IMR-90 (cell line): ENCODE measurements at regions not wholly inside any gene's neighbourhood (a gene's known extent, or its start where the extent isn't known, plus 50 kb on each side); places are given as distances from the start of the nearest gene placed in this dataset.

Experiments used
- ATAC-seq: fragments of 200-7000 bp; cut with Tn5 transposase; 2 replicates; pipeline ENCODE4 v1.9.1; 2020; ENCODE audit warnings: low read depth, mild to moderate bottlenecking, moderate library complexity
- BruUV-seq: library from RNA; stranded (reverse); fragments of 400-500 nt; replicated peaks from 2 replicates; lab custom pipeline; 2021; lab: Mats Ljungman, UMichigan
- CTCF ChIA-PET: fragments of 300-600 bp; formaldehyde crosslinking; extraction: SDS; loops from one replicate; lab custom pipeline; 2021; ENCODE audit warnings: antibody characterized with exemption; lab: Yijun Ruan, JAX
- POLR2A ChIA-PET: fragments of 300-600 bp; sonication (Branson Sonifier 250); formaldehyde crosslinking; loops from one replicate; lab custom pipeline; 2022; ENCODE audit warnings: antibody characterized with exemption; ENCODE audit not compliant: unreplicated experiment; lab: Charles Lee
- DNase-seq: peaks from one replicate; pipeline ENCODE4 v3.0.0; 2013
- H2AFZ ChIP-seq: replicated peaks from 2 replicates; pipeline ENCODE3; 2013; ENCODE audit warnings: low read length, mild to moderate bottlenecking; ENCODE audit not compliant: poor library complexity
- H2AK5ac ChIP-seq: 2 replicates; pipeline ENCODE4 v1.6.1; 2013; ENCODE audit warnings: low read depth, low read length, inconsistent platforms
- H2AK9ac ChIP-seq: replicated peaks from 2 replicates; pipeline ENCODE3; 2013; ENCODE audit warnings: mild to moderate bottlenecking, low read depth, low read length, moderate library complexity; ENCODE audit not compliant: poor library complexity
- H2BK120ac ChIP-seq: 2 replicates; pipeline ENCODE4 v1.6.1; 2013; ENCODE audit warnings: low read depth, low read length, inconsistent platforms
- H2BK15ac ChIP-seq: 3 replicates; pipeline ENCODE4 v1.6.1; 2013; ENCODE audit warnings: low read depth, low read length, inconsistent platforms
- H2BK20ac ChIP-seq: 2 replicates; pipeline ENCODE4 v1.6.1; 2013; ENCODE audit warnings: low read depth, mild to moderate bottlenecking, inconsistent platforms, low read length, moderate library complexity
- H2BK5ac ChIP-seq: 2 replicates; pipeline ENCODE4 v1.6.1; 2013; ENCODE audit warnings: mild to moderate bottlenecking, low read depth, low read length, inconsistent platforms; ENCODE audit not compliant: poor library complexity, severe bottlenecking
- H3K14ac ChIP-seq: replicated peaks from 2 replicates; pipeline ENCODE4 v1.6.1; 2013; ENCODE audit warnings: low read depth, low read length, inconsistent platforms
- H3K18ac ChIP-seq: 2 replicates; pipeline ENCODE4 v1.6.1; 2013; ENCODE audit warnings: low read depth, low read length, control low read depth
- H3K23ac ChIP-seq: 2 replicates; pipeline ENCODE4 v1.6.1; 2013; ENCODE audit warnings: low read depth, low read length, inconsistent platforms
- H3K27ac ChIP-seq: 2 replicates; pipeline ENCODE4 v1.5.1; 2013; ENCODE audit warnings: mild to moderate bottlenecking, control low read depth, low read length; ENCODE audit not compliant: insufficient read depth
- H3K27me3 ChIP-seq: 2 replicates; pipeline ENCODE4 v1.6.1; 2013; ENCODE audit warnings: low read length; ENCODE audit not compliant: control insufficient read depth, insufficient read depth
- H3K36me3 ChIP-seq: 2 replicates; pipeline ENCODE4 v1.6.1; 2013; ENCODE audit warnings: low read length, mixed read lengths; ENCODE audit not compliant: control insufficient read depth, insufficient read depth
- H3K4ac ChIP-seq: 2 replicates; pipeline ENCODE4 v1.6.1; 2013; ENCODE audit warnings: low read depth, low read length, inconsistent platforms
- H3K4me1 ChIP-seq: 2 replicates; pipeline ENCODE4 v1.6.1; 2013; ENCODE audit warnings: low read length, mixed read lengths; ENCODE audit not compliant: control insufficient read depth, insufficient read depth
- H3K4me2 ChIP-seq: 2 replicates; pipeline ENCODE4 v1.6.1; 2013; ENCODE audit warnings: low read depth, mild to moderate bottlenecking, control low read depth, low read length, moderate library complexity
- H3K4me3 ChIP-seq: 2 replicates; pipeline ENCODE4 v1.5.1; 2013; ENCODE audit warnings: low read depth, mild to moderate bottlenecking, control low read depth, low read length, moderate library complexity; ENCODE audit not compliant: insufficient read depth
- H3K56ac ChIP-seq: 2 replicates; pipeline ENCODE4 v1.6.1; 2013; ENCODE audit warnings: low read length, inconsistent platforms; ENCODE audit not compliant: insufficient read depth; ENCODE audit errors: extremely low read depth
- H3K79me1 ChIP-seq, 2 experiments: 2 replicates each; pipeline ENCODE4 v1.6.1; 2013; ENCODE audit warnings: low read length in 2 of 2, inconsistent platforms in 1 of 2, low read depth in 1 of 2
- H3K9ac ChIP-seq: 2 replicates; pipeline ENCODE4 v1.6.1; 2013; ENCODE audit warnings: low read depth, low read length, control low read depth
- H3K9me1 ChIP-seq: 2 replicates; pipeline ENCODE4 v1.6.1; 2013; ENCODE audit warnings: low read length, inconsistent platforms; ENCODE audit not compliant: insufficient read depth
- H3K9me3 ChIP-seq: 2 replicates; pipeline ENCODE4 v1.6.1; 2013; ENCODE audit warnings: low read length; ENCODE audit not compliant: control insufficient read depth, insufficient read depth
- H4K20me1 ChIP-seq: 2 replicates; pipeline ENCODE4 v1.6.1; 2013; ENCODE audit warnings: low read length, inconsistent platforms; ENCODE audit not compliant: insufficient read depth
- H4K5ac ChIP-seq: 2 replicates; pipeline ENCODE4 v1.6.1; 2013; ENCODE audit warnings: mild to moderate bottlenecking, low read depth, low read length, control low read depth
- H4K8ac ChIP-seq, 2 experiments: 2 replicates each; pipeline ENCODE4 v1.6.1; 2013; ENCODE audit warnings: low read depth in 2 of 2, low read length in 2 of 2, control low read depth in 1 of 2, inconsistent platforms in 1 of 2
- H4K91ac ChIP-seq: 2 replicates; pipeline ENCODE4 v1.6.1; 2013; ENCODE audit warnings: low read depth, low read length, inconsistent platforms; ENCODE audit not compliant: insufficient read depth
- BHLHE40 ChIP-seq: fragments of 150-350 bp; IDR thresholded peaks from 2 replicates; pipeline ENCODE4 v1.6.1; 2016; ENCODE audit warnings: mild to moderate bottlenecking, low read depth, low read length
- CEBPB ChIP-seq: IDR thresholded peaks from 2 replicates; pipeline ENCODE4 v1.6.1; 2012; ENCODE audit warnings: low read depth, low read length, improper control_type of control experiment
- CHD1 ChIP-seq: IDR thresholded peaks from 2 replicates; pipeline ENCODE4 v1.6.1; 2012; ENCODE audit warnings: low read depth, low read length, improper control_type of control experiment
- MAFK ChIP-seq: IDR thresholded peaks from 2 replicates; pipeline ENCODE4 v1.6.1; 2012; ENCODE audit warnings: low read depth, low read length, improper control_type of control experiment
- MXI1 ChIP-seq: IDR thresholded peaks from 2 replicates; pipeline ENCODE4 v1.6.1; 2012; ENCODE audit warnings: low read depth, mild to moderate bottlenecking, low read length, moderate library complexity, borderline replicate concordance
- NFE2L2 ChIP-seq: fragments of 150-350 bp; IDR thresholded peaks from 2 replicates; pipeline ENCODE4 v1.6.1; 2016; ENCODE audit warnings: low read depth, mild to moderate bottlenecking, low read length
- POLR2A ChIP-seq: IDR thresholded peaks from 2 replicates; pipeline ENCODE4 v1.6.1; 2012; ENCODE audit warnings: mild to moderate bottlenecking, low read depth, low read length
- RAD21 ChIP-seq: IDR thresholded peaks from 2 replicates; pipeline ENCODE4 v1.6.1; 2012; ENCODE audit warnings: low read length, improper control_type of control experiment
- RCOR1 ChIP-seq: IDR thresholded peaks from 2 replicates; pipeline ENCODE4 v1.6.1; 2012; ENCODE audit warnings: mild to moderate bottlenecking, low read length, improper control_type of control experiment; ENCODE audit not compliant: insufficient replicate concordance
- RFX5 ChIP-seq: IDR thresholded peaks from 2 replicates; pipeline ENCODE4 v1.8.0; 2012; ENCODE audit warnings: low read depth, mild to moderate bottlenecking, low read length, moderate library complexity
- WGBS, 2 experiments: methylation state at CpG; one replicate each; pipeline versions ENCODE4 v1.1.5 to v1.1.7; 2013; ENCODE audit warnings: missing lambda C conversion rate in 2 of 2; ENCODE audit not compliant: insufficient read length in 1 of 2; ENCODE audit errors: extremely low coverage in 2 of 2; 5-methylcytosine and 5-hydroxymethylcytosine counted together
- dilution Hi-C: fragments of 300-500 bp; cut with HindIII; formaldehyde crosslinking; loops from one replicate; pipeline ENCODE4 v1.14.3; 2018; ENCODE audit warnings: low sequenced_read_pairs; ENCODE audit not compliant: unreplicated experiment
- in situ Hi-C: fragments of 300-500 bp; cut with MboI; formaldehyde crosslinking; loops from 3 replicates; pipeline ENCODE4 v1.14.3; 2019; ENCODE audit warnings: low sequenced_read_pairs, inconsistent platforms, mixed read lengths
- intact Hi-C: fragments of 100-400 bp; cut with micrococcal nuclease; formaldehyde crosslinking; loops from 2 replicates; pipeline ENCODE4 v1.10.0; 2022
- TF ChIP-seq, protein P1 (sequence below): fragments of 150-350 bp; IDR thresholded peaks from 2 replicates; pipeline ENCODE4 v1.6.1; 2016; ENCODE audit warnings: low read depth, mild to moderate bottlenecking, low read length, moderate library complexity, borderline replicate concordance
- TF ChIP-seq, protein P2 (sequence below): conservative IDR thresholded peaks from 2 replicates; pipeline ENCODE4 v1.5.1; 2012; ENCODE audit warnings: mild to moderate bottlenecking, low read depth, low read length, improper control_type of control experiment

DNA sequence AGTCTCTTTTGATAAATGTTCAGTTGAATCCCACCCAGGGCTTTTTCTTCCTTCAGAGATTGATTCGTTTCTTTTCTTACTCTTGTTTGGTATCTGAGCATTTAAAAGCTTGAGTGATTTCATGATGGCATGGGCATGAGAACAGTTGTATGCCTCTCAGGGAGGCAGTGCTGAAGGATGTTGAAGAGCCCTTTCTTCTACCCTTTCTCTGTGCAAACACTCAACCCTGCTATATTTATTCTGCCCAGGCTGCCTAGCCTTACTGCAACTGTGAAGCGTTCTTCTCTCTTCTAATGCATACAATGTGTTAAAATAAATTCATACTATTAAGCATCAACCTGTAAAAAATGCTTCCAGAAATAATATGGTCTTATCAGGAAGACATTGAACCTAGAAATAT is 367.6 kb upstream of the LCORL start:
- H2BK120ac ChIP-seq = no peak overlapping the region
- no peak overlapping the region for H3K23ac ChIP-seq
- no TSS peak for BruUV-seq
- no peak overlapping the region for H2BK5ac ChIP-seq
- ATAC-seq (no peak), DNase-seq (no peak)
- H4K8ac ChIP-seq = no peak overlapping the region
- dilution Hi-C loops = no loop called here
- no peak overlapping the region for H3K9ac ChIP-seq
- ChIA-PET CTCF (no interaction called here), POLR2A (no interaction called here)
- no peak overlapping the region for H2AFZ ChIP-seq
- no peak overlapping the region for H4K91ac ChIP-seq
- H3K4me2 ChIP-seq = no peak overlapping the region
- H3K4me1 ChIP-seq = no peaks in the 10 kb centered on the region
- H3K36me3 ChIP-seq = no peaks in the 10 kb centered on the region
- H3K56ac ChIP-seq = no peak overlapping the region
- H2AK9ac ChIP-seq = no peak overlapping the region
- TF ChIP-seq POLR2A (no peak), CEBPB (no peak), RCOR1 (no peak), RFX5 (no peak), NFE2L2 (no peak), CHD1 (no peak), MXI1 (no peak), BHLHE40 (no peak), MAFK (no peak), RAD21 (no peak)
- TF ChIP-seq, protein P1, sequence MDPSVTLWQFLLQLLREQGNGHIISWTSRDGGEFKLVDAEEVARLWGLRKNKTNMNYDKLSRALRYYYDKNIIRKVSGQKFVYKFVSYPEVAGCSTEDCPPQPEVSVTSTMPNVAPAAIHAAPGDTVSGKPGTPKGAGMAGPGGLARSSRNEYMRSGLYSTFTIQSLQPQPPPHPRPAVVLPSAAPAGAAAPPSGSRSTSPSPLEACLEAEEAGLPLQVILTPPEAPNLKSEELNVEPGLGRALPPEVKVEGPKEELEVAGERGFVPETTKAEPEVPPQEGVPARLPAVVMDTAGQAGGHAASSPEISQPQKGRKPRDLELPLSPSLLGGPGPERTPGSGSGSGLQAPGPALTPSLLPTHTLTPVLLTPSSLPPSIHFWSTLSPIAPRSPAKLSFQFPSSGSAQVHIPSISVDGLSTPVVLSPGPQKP = no peak
- TF ChIP-seq, protein P2, sequence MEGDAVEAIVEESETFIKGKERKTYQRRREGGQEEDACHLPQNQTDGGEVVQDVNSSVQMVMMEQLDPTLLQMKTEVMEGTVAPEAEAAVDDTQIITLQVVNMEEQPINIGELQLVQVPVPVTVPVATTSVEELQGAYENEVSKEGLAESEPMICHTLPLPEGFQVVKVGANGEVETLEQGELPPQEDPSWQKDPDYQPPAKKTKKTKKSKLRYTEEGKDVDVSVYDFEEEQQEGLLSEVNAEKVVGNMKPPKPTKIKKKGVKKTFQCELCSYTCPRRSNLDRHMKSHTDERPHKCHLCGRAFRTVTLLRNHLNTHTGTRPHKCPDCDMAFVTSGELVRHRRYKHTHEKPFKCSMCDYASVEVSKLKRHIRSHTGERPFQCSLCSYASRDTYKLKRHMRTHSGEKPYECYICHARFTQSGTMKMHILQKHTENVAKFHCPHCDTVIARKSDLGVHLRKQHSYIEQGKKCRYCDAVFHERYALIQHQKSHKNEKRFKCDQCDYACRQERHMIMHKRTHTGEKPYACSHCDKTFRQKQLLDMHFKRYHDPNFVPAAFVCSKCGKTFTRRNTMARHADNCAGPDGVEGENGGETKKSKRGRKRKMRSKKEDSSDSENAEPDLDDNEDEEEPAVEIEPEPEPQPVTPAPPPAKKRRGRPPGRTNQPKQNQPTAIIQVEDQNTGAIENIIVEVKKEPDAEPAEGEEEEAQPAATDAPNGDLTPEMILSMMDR = no peak
- H3K4me3 ChIP-seq = no peak overlapping the region
- peaks cover 8% of the 10 kb centered on the region for H3K9me3 ChIP-seq
- no peaks in the 10 kb centered on the region for H3K79me1 ChIP-seq
- H3K27ac ChIP-seq = no peak overlapping the region
- H3K27me3 ChIP-seq = no peaks in the 10 kb centered on the region
- in situ Hi-C loops = no loop called here
- no peaks in the 10 kb centered on the region for H3K9me1 ChIP-seq
- H4K5ac ChIP-seq = no peak overlapping the region
- H3K18ac ChIP-seq = no peak overlapping the region
- intact Hi-C loops = no loop called here
- H2BK20ac ChIP-seq = no peak overlapping the region
- no peaks in the 10 kb centered on the region for H4K20me1 ChIP-seq
- H2AK5ac ChIP-seq = no peak overlapping the region
- H3K14ac ChIP-seq = no peak overlapping the region
- no CpG with 5 or more reads among the region's 2 CpGs for WGBS, 2 experiments
- H2BK15ac ChIP-seq = no peak overlapping the region
- no peak overlapping the region for H3K4ac ChIP-seq
